Sigmoid colon (tissue), 4 donors: ENCODE measurements at regions not wholly inside any gene's neighbourhood (a gene's known extent, or its start where the extent isn't known, plus 50 kb on each side); places are given as distances from the start of the nearest gene placed in this dataset.
"Not testable (repeated sequence)": the region's sequence is repeated elsewhere in the genome, so short reads cannot be mapped to it uniquely, and the experiment has no call there.

ENCODE experiments used
- CTCF ChIP-seq, 4 experiments: fragments of 450-650 bp in 3 of 4; fragments of 200-600 bp in 1 of 4; IDR thresholded peaks; one replicate each; pipeline ENCODE4 v1.5.1; 2016 to 2019; ENCODE audit warnings: antibody characterized with exemption in 4 of 4, mild to moderate bottlenecking in 3 of 4, moderate library complexity in 2 of 4
- POLR2A ChIP-seq, 2 donors: fragments of 450-650 bp; IDR thresholded peaks; one replicate each; pipeline ENCODE4 v1.6.1; 2016; ENCODE audit warnings: antibody characterized with exemption in 2 of 2, mild to moderate bottlenecking in 2 of 2, moderate library complexity in 2 of 2
- POLR2AphosphoS5 ChIP-seq, 4 donors: sonication (generic); formaldehyde crosslinking; IDR thresholded peaks; one replicate each; pipeline ENCODE4 v1.6.1; 2017; ENCODE audit warnings: antibody characterized with exemption in 4 of 4

DNA sequence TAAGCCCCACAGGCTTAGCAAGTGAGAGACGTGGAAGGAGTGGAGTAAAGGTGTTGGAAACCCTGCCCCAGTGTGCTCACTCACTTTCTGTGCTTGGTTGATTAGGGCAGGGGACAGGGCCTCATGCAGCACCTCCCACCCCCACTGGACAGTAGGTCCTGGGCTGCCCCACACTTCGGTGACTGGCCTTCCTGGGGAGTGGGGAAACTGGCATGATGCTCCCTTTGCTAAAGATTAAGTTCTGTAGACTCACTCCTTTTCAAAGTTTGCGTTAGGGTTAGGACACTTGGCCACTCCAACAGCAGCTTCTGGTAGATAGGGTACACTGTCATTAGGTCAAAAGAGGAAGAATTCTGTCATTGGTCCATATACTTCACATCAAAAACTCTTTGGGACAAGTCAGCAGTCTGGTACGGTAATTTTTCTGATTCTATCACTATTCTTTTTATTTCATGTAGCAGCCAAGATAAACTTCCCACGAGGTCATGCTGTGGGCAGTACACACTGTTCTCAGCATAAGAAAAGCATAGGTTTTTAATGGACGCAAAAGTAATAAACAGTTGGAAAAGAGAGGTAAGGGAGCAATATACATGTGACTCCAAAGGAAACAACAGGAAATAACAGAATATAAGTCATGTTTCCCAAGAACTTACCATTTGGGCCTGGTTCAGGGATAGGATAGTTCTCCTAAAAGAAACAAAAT lies 106.6 kb upstream of the TERB2 start:
- not testable (repeated sequence) for TF ChIP-seq CTCF, POLR2A, POLR2AphosphoS5 (IDR thresholded peaks at IDR 0.05)
